ENCODE measurements at regions not wholly inside any gene's neighbourhood (a gene's known extent, or its start where the extent isn't known, plus 50 kb on each side); places are given as distances from the start of the nearest gene placed in this dataset.

GRCh38 chr18:24964216-24964615 lies 387.8 kb downstream of the ZNF521 start:
- Mint-ChIP-seq H3K36me3 (no peaks in the 10 kb centered on the region), H3K27me3 (ENCODE audit: low read depth in 2 of 2) (peaks cover 0 to 11% of the 10 kb centered on the region in 2 donors), H3K27ac (no peak overlapping the region), H3K4me1 (no peaks in the 10 kb centered on the region), H3K9me3 (no peaks in the 10 kb centered on the region), H3K4me3 (no peak overlapping the region)
- no peaks in the 10 kb centered on the region for H3K4me1 ChIP-seq (ENCODE audit: control insufficient read depth, insufficient read depth, low read length)
- no peak for TF ChIP-seq CTCF (IDR thresholded peaks at IDR 0.05)
- no peaks in the 10 kb centered on the region for H3K9me3 ChIP-seq (ENCODE audit: control insufficient read depth, insufficient read depth, low read length)
- ATAC-seq (peak in 1 of 3 donors; percentile 48), DNase-seq (no peak)
- intact Hi-C loops (cut with micrococcal nuclease): loop anchor here (10.0 kb wide), 1 partner anchor 61 kb away; no protein-coding TSS in a partner anchor
- no peaks in the 10 kb centered on the region for H3K27me3 ChIP-seq (ENCODE audit: control insufficient read depth, insufficient read depth, low read length)
- 61% methylated on average over 4 of the region's 4 CpGs for WGBS (ENCODE audit: insufficient coverage)
- H3K36me3 ChIP-seq (ENCODE audit: control insufficient read depth, insufficient read depth, low read length): no peaks in the 10 kb centered on the region
- no peak overlapping the region for H3K4me3 ChIP-seq (ENCODE audit: low read length)
- no peak overlapping the region for H3K27ac ChIP-seq (ENCODE audit: low read length)

- Histone ChIP-seq H3K4me1 (ENCODE audit: control insufficient read depth, insufficient read depth, low read length) (no peaks in the 10 kb centered on the region), H3K27ac (ENCODE audit: low read length) (no peak overlapping the region), H3K27me3 (ENCODE audit: control insufficient read depth, insufficient read depth, low read length) (no peaks in the 10 kb centered on the region), H3K4me3 (ENCODE audit: low read length) (no peak overlapping the region), H3K36me3 (ENCODE audit: control insufficient read depth, insufficient read depth, low read length) (no peaks in the 10 kb centered on the region), H3K9me3 (ENCODE audit: control insufficient read depth, insufficient read depth, low read length) (no peaks in the 10 kb centered on the region)
- Mint-ChIP-seq H3K27ac (no peak overlapping the region), H3K27me3 (ENCODE audit: low read depth in 2 of 2) (no peaks in the 10 kb centered on the region), H3K4me1 (no peaks in the 10 kb centered on the region), H3K9me3 (peaks cover 0 to 2% of the 10 kb centered on the region in 2 donors), H3K36me3 (no peaks in the 10 kb centered on the region), H3K4me3 (no peak overlapping the region)
- no peak for ATAC-seq
- 85% methylated on average over 3 of the region's 3 CpGs for WGBS (ENCODE audit: insufficient coverage)
- intact Hi-C loops (cut with micrococcal nuclease): loop anchor here (10.0 kb wide), 1 partner anchor 56 kb away; no protein-coding TSS in a partner anchor
- no peak for TF ChIP-seq CTCF (IDR thresholded peaks at IDR 0.05)
- DNase-seq: no peak
Observed at GRCh38 chr18:24968238-24968775, 383.7 kb downstream of the ZNF521 start.

DNA sequence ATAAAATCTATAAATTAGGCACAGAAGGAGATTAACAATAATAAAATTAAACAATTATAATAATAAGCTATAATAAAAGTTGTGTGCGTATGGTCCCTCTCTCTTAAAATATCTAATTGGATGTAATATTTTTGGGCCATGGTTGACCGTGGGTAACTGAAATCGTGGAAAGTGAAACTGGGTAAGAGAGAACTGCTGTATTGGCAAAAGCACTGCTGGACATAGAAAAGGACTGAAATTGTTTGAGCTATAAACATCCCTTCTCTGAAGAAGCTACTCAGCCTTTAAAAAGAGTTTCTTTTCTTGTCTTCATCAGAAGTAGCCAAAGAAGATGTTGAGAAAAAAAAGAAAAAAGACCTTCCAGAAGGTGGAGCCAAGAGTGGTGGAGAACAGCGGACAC lies 379.4 kb downstream of the ZNF521 start:
- no peak for TF ChIP-seq CTCF (IDR thresholded peaks at IDR 0.05)
- no peaks in the 10 kb centered on the region for H3K4me1 ChIP-seq (ENCODE audit: control insufficient read depth, insufficient read depth, low read length)
- peaks cover 0 to 2% of the 10 kb centered on the region in 2 donors for H3K9me3 Mint-ChIP-seq
- no peaks in the 10 kb centered on the region for H3K9me3 ChIP-seq (ENCODE audit: control insufficient read depth, insufficient read depth, low read length)
- no peak for ATAC-seq
- no peaks in the 10 kb centered on the region for H3K27me3 Mint-ChIP-seq (ENCODE audit: low read depth in 2 of 2)
- H3K36me3 Mint-ChIP-seq: no peaks in the 10 kb centered on the region
- no peak overlapping the region for H3K27ac ChIP-seq (ENCODE audit: low read length)
- H3K4me3 ChIP-seq (ENCODE audit: low read length): no peak overlapping the region
- no peaks in the 10 kb centered on the region for H3K27me3 ChIP-seq (ENCODE audit: control insufficient read depth, insufficient read depth, low read length)
- no peak for DNase-seq
- H3K4me3 Mint-ChIP-seq: no peak overlapping the region
- 95% methylated on average over 3 of the region's 4 CpGs for WGBS (ENCODE audit: insufficient coverage)
- intact Hi-C loops (cut with micrococcal nuclease): no loop called here
- H3K36me3 ChIP-seq (ENCODE audit: control insufficient read depth, insufficient read depth, low read length): no peaks in the 10 kb centered on the region
- H3K4me1 Mint-ChIP-seq: no peaks in the 10 kb centered on the region
- H3K27ac Mint-ChIP-seq: no peak overlapping the region

- H3K9me3 ChIP-seq (ENCODE audit: control insufficient read depth, insufficient read depth, low read length): no peaks in the 10 kb centered on the region
- Mint-ChIP-seq H3K4me3 (no peak overlapping the region), H3K27ac (no peak overlapping the region), H3K9me3 (peaks cover 0 to 2% of the 10 kb centered on the region in 2 donors), H3K36me3 (no peaks in the 10 kb centered on the region), H3K4me1 (no peaks in the 10 kb centered on the region), H3K27me3 (ENCODE audit: low read depth in 2 of 2) (peaks cover 0 to 1% of the 10 kb centered on the region in 2 donors)
- no peak for TF ChIP-seq CTCF (IDR thresholded peaks at IDR 0.05)
- no peak overlapping the region for H3K27ac ChIP-seq (ENCODE audit: low read length)
- no peak overlapping the region for H3K4me3 ChIP-seq (ENCODE audit: low read length)
- 83% methylated on average over 2 of the region's 2 CpGs for WGBS (ENCODE audit: insufficient coverage)
- intact Hi-C loops (cut with micrococcal nuclease): no loop called here
- no peaks in the 10 kb centered on the region for H3K27me3 ChIP-seq (ENCODE audit: control insufficient read depth, insufficient read depth, low read length)
- no peak for ATAC-seq
- no peak for DNase-seq
- no peaks in the 10 kb centered on the region for H3K4me1 ChIP-seq (ENCODE audit: control insufficient read depth, insufficient read depth, low read length)
- H3K36me3 ChIP-seq (ENCODE audit: control insufficient read depth, insufficient read depth, low read length): no peaks in the 10 kb centered on the region
Observed at GRCh38 chr18:24974431-24974830, 377.5 kb downstream of the ZNF521 start.
